ENCODE measurements at regions not wholly inside any gene's neighbourhood (a gene's known extent, or its start where the extent isn't known, plus 50 kb on each side); places are given as distances from the start of the nearest gene placed in this dataset.
"Not testable (repeated sequence)": the region's sequence is repeated elsewhere in the genome, so short reads cannot be mapped to it uniquely, and the experiment has no call there.

GRCh38 chr11:122406466-122406865 is 249.1 kb upstream of the UBASH3B start:
- Histone ChIP-seq H3K27me3 (no peaks in the 10 kb centered on the region), H3K36me3 (no peaks in the 10 kb centered on the region), H3K4me1 (no peaks in the 10 kb centered on the region), H3K4me3 (no peak overlapping the region), H3K9me3 (no peaks in the 10 kb centered on the region), H3K27ac (no peak overlapping the region)
- 67 to 73% methylated on average over 4 of the region's 4 CpGs for WGBS, 2 donors
- intact Hi-C loops (cut with DNase I) = no loop called here
- DNase-seq (no peak), FAIRE-seq (no peak), ATAC-seq (no peak)
- TF ChIP-seq, protein P1, sequence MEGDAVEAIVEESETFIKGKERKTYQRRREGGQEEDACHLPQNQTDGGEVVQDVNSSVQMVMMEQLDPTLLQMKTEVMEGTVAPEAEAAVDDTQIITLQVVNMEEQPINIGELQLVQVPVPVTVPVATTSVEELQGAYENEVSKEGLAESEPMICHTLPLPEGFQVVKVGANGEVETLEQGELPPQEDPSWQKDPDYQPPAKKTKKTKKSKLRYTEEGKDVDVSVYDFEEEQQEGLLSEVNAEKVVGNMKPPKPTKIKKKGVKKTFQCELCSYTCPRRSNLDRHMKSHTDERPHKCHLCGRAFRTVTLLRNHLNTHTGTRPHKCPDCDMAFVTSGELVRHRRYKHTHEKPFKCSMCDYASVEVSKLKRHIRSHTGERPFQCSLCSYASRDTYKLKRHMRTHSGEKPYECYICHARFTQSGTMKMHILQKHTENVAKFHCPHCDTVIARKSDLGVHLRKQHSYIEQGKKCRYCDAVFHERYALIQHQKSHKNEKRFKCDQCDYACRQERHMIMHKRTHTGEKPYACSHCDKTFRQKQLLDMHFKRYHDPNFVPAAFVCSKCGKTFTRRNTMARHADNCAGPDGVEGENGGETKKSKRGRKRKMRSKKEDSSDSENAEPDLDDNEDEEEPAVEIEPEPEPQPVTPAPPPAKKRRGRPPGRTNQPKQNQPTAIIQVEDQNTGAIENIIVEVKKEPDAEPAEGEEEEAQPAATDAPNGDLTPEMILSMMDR (IDR thresholded peaks at IDR 0.05) = no peak

DNA sequence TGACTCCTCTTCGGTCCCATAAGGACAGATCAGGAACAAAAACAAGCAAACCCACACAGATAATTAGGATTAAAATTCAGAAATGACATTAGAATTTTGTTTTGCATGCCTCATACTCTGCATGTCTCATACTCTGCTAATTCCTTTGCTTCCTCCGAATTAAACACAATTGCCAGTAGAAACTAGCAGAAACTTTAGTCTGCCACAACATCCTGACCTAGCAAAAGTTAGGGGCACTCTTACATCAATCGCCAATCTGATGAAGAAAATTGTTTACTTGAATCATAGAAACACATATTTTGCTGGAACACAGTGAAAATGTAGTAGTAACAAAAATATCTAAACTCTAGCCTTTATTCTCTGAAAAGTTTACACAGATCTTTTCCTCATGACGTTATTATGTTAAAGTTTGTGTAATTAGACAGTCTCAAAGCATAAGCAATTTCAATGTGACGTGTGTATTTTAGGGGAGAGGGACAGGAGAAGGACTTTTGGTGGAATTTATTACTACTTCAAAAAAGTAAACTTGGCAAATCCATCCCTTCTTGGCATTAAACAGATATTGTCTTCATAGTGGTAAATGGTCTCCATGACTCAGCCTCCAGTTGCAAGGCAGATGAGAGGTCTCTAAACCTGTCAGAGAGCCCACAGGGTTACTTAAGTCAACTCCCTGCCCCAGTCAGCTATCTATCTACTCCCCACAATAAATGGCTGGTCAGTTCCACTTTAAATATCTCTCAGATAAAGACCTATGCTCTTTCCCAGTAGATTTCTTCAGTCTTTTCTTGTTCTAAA is 249.8 kb upstream of the UBASH3B start:
- Histone ChIP-seq H3K4me3 (no peak overlapping the region), H3K36me3 (no peaks in the 10 kb centered on the region), H3K27me3 (no peaks in the 10 kb centered on the region), H3K4me1 (no peaks in the 10 kb centered on the region), H3K27ac (no peak overlapping the region), H3K9me3 (no peaks in the 10 kb centered on the region)
- intact Hi-C loops (cut with DNase I) = no loop called here
- DNase-seq = no peak
- WGBS, 2 donors = 59 to 82% methylated on average over 5 of the region's 5 CpGs
- TF ChIP-seq, protein P1 (IDR thresholded peaks at IDR 0.05) = no peak
- ATAC-seq = no peak
- FAIRE-seq = no peak

GRCh38 chr11:122404571-122404970 is 251.0 kb upstream of the UBASH3B start:
- Histone ChIP-seq H3K9me3 (no peaks in the 10 kb centered on the region), H3K36me3 (no peaks in the 10 kb centered on the region), H3K27ac (no peak overlapping the region), H3K4me1 (no peaks in the 10 kb centered on the region), H3K4me3 (no peak overlapping the region), H3K27me3 (no peaks in the 10 kb centered on the region)
- intact Hi-C loops (cut with DNase I) = no loop called here
- no peak for DNase-seq
- TF ChIP-seq, protein P1 (IDR thresholded peaks at IDR 0.05) = no peak
- no peak for ATAC-seq
- no peak for FAIRE-seq

DNA sequence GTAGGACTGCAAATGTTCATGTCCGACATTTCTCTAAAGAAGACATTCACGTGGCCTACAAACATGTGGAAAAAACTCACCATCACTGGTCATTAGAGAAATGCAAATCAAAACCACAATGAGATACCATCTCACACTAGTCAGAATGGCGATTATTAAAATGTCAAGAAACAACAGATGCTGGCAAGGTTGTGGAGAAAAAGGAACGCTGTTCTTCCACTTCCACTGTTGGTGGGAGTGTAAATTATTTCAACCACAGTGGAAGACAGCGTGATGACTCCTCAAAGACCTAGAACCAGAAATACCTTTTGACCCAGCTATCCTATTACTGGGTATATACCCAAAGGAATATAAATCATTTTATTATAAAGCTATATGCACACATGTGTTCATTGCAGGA is 253.9 kb upstream of the UBASH3B start:
- H3K4me1 ChIP-seq; H3K9me3 ChIP-seq; H3K27ac ChIP-seq; H3K4me3 ChIP-seq; H3K27me3 ChIP-seq; DNase-seq; H3K36me3 ChIP-seq; ATAC-seq; intact Hi-C loops (cut with DNase I); FAIRE-seq: not testable (repeated sequence)
- WGBS, 2 donors = 64 to 73% methylated on average over 5 of the region's 5 CpGs

DNA sequence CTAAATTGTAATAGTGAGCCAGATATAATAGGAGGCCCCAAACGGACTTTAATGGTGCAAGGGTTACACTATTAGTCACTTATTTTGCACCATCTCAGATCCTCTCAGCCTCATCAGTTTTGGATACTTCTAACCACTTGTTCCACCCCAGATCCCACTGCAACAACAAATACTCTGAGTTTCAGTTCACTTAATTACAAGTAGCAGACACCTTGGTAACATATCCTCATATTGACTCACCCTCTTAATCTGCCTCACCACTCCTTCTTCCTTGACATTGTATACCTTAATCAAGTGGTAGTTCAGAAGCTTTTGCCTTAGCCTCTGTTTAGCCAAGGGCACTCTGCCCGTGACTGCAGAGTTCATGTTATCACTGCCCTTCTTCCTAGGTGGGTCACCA is 256.1 kb upstream of the UBASH3B start:
- Histone ChIP-seq H3K9me3 (no peaks in the 10 kb centered on the region), H3K27me3 (no peaks in the 10 kb centered on the region), H3K27ac (no peak overlapping the region), H3K4me3 (no peak overlapping the region), H3K36me3 (no peaks in the 10 kb centered on the region), H3K4me1 (no peaks in the 10 kb centered on the region)
- intact Hi-C loops (cut with DNase I) = no loop called here
- TF ChIP-seq, protein P1 (IDR thresholded peaks at IDR 0.05) = no peak
- ATAC-seq (no peak), DNase-seq (no peak), FAIRE-seq (no peak)
- 60 to 71% methylated on average over 2 of the region's 2 CpGs for WGBS, 2 donors
